Nephron progenitor cell (in vitro differentiated cells): ENCODE measurements at regions not wholly inside any gene's neighbourhood (a gene's known extent, or its start where the extent isn't known, plus 50 kb on each side); places are given as distances from the start of the nearest gene placed in this dataset.

Experiments used
- DNase-seq: peaks from one replicate; pipeline ENCODE4 v3.0.0; 2021
- H3K27ac Mint-ChIP-seq: 2 replicates; pipeline ENCODE4 v1.8.0; 2021; ENCODE audit warnings: mild to moderate bottlenecking, moderate library complexity, mixed read lengths
- H3K27me3 Mint-ChIP-seq: 2 replicates; pipeline ENCODE4 v1.8.0; 2021; ENCODE audit warnings: mild to moderate bottlenecking, low read depth, mixed read lengths; ENCODE audit not compliant: poor library complexity
- H3K36me3 Mint-ChIP-seq: 2 replicates; pipeline ENCODE4 v1.8.0; 2021; ENCODE audit warnings: low read depth, mixed read lengths
- H3K4me1 Mint-ChIP-seq: 2 replicates; pipeline ENCODE4 v1.8.0; 2021; ENCODE audit warnings: mixed read lengths
- H3K4me3 Mint-ChIP-seq: 2 replicates; pipeline ENCODE4 v1.8.0; 2021; ENCODE audit warnings: mild to moderate bottlenecking, moderate library complexity, mixed read lengths
- H3K9me3 Mint-ChIP-seq: 2 replicates; pipeline ENCODE4 v1.8.0; 2021; ENCODE audit warnings: mild to moderate bottlenecking, moderate library complexity, mixed read lengths
- TF ChIP-seq, protein P1 (sequence below): fragments of 200-600 bp; sonication (generic); IDR thresholded peaks from 2 replicates; pipeline ENCODE4 v1.5.0; 2021; ENCODE audit warnings: antibody characterized with exemption

DNA sequence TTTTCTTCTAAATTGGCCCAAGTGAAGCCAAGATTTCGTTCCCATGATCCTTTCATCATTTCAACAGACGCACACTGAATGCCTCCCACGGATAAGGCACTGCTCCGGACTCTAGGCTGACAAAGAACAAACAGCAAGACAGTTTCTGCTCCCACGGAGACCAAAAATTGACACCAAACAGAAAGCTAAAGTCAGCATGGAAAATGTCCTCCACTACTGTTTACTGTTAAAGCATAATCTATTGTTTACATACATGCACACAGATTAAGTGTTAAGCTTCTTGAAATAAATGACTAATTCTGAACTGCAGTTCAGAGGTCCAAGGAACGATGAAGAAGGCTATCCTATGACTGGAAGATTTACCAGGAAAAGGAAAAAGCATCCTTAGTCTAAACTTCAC, 199.6 kb downstream of the AASDH start:
- Mint-ChIP-seq H3K36me3 (peaks cover 63% of the 10 kb centered on the region), H3K27me3 (no peaks in the 10 kb centered on the region), H3K9me3 (peaks cover 25% of the 10 kb centered on the region), H3K4me3 (peak overlapping the region; percentile 62), H3K27ac (peak overlapping the region; percentile 99), H3K4me1 (peaks cover 54% of the 10 kb centered on the region)
- TF ChIP-seq, protein P1, sequence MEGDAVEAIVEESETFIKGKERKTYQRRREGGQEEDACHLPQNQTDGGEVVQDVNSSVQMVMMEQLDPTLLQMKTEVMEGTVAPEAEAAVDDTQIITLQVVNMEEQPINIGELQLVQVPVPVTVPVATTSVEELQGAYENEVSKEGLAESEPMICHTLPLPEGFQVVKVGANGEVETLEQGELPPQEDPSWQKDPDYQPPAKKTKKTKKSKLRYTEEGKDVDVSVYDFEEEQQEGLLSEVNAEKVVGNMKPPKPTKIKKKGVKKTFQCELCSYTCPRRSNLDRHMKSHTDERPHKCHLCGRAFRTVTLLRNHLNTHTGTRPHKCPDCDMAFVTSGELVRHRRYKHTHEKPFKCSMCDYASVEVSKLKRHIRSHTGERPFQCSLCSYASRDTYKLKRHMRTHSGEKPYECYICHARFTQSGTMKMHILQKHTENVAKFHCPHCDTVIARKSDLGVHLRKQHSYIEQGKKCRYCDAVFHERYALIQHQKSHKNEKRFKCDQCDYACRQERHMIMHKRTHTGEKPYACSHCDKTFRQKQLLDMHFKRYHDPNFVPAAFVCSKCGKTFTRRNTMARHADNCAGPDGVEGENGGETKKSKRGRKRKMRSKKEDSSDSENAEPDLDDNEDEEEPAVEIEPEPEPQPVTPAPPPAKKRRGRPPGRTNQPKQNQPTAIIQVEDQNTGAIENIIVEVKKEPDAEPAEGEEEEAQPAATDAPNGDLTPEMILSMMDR: no peak
- no peak for DNase-seq

DNA sequence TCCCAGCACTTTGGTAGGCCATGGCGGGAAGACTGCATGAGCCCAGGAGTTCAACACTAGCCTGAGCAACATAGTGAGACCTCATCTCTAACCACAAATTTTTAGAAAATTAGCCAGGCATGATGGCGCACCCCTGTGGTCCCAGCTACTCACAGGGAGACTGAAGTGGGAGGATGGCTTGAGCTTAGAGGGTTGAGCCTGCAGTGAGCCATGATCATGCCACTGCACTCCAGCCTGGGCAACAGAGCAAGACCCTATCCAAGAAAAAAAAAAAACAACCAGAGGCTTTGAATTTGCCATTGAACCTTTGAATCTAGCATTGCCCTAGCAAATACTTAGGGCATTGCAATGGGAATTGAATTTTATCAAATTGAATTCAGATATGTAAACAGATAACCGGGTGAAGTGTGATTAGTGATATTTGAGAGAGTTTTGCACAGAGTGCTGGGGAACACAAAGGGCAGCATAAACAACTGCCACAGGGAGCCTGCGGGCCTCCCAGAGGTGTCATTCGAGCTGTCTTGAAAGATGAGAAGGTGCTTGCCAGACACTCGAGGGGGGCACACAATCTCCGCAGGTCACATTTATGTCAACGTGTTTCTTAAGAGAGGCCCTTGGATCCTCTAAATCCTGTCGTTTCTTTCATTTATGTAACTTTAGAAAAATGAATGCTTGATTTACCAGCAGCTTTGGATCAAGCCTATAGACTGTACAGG, 200.3 kb downstream of the AASDH start:
- TF ChIP-seq, protein P1: no peak
- peak; percentile 35 for DNase-seq
- peak overlapping the region; percentile 62 for H3K4me3 Mint-ChIP-seq

DNA sequence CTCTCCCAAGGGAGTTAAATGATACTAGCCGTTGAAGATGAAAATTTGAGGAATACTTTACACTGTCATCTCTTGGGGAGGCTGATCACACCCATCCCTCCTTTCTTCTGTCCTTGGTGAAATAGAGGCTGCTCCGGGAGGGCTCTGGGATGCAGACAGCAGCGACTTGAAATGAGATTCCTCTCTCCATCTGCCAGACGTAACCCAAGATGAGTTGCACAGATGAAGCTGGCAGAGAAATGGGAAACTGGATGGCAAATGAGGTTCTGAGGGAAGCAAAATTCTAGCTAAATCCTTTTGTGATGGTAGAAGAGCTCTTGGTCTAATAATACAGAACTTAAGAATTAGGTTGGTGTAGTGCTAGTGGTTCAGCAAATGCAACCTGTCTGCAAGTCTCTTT, 201.4 kb downstream of the AASDH start:
- TF ChIP-seq, protein P1: no peak
- peak overlapping the region; percentile 99 for H3K27ac Mint-ChIP-seq
- peaks cover 72% of the 10 kb centered on the region for H3K4me1 Mint-ChIP-seq
- H3K9me3 Mint-ChIP-seq: peaks cover 9% of the 10 kb centered on the region
- no peaks in the 10 kb centered on the region for H3K27me3 Mint-ChIP-seq
- H3K4me3 Mint-ChIP-seq: peak overlapping the region; percentile 14
- DNase-seq: no peak
- peaks cover 62% of the 10 kb centered on the region for H3K36me3 Mint-ChIP-seq

More for the DNA sequence above, 200.3 kb downstream of the AASDH start:
- H3K4me1 Mint-ChIP-seq: peaks cover 61% of the 10 kb centered on the region
- peaks cover 19% of the 10 kb centered on the region for H3K9me3 Mint-ChIP-seq
- H3K27me3 Mint-ChIP-seq: no peaks in the 10 kb centered on the region
- peaks cover 63% of the 10 kb centered on the region for H3K36me3 Mint-ChIP-seq
- peak overlapping the region; percentile 99 for H3K27ac Mint-ChIP-seq

DNA sequence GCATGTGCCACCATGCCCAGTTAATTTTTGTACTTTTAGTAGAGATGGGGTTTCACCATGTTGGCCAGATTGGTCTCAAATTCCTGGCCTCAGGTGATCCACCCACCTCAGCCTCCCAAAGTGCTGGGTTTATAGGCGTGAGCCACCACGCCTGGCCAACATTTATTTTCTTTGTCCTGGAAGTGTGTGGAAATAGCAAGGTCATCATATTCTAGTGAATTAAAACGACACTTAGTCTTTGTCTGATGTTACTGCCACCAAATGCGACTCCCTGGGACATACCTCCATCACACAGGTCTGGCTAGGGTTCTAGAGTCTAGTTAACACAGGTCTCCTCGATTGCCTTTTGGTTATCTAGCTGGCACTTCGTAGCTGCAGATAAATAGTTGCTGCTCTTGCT, 203.1 kb downstream of the AASDH start:
- peak overlapping the region; percentile 89 for H3K27ac Mint-ChIP-seq
- no peaks in the 10 kb centered on the region for H3K9me3 Mint-ChIP-seq
- no peak for DNase-seq
- H3K36me3 Mint-ChIP-seq: peaks cover 67% of the 10 kb centered on the region
- H3K27me3 Mint-ChIP-seq: no peaks in the 10 kb centered on the region
- TF ChIP-seq, protein P1: no peak
- peaks cover 81% of the 10 kb centered on the region for H3K4me1 Mint-ChIP-seq
- H3K4me3 Mint-ChIP-seq: no peak overlapping the region

DNA sequence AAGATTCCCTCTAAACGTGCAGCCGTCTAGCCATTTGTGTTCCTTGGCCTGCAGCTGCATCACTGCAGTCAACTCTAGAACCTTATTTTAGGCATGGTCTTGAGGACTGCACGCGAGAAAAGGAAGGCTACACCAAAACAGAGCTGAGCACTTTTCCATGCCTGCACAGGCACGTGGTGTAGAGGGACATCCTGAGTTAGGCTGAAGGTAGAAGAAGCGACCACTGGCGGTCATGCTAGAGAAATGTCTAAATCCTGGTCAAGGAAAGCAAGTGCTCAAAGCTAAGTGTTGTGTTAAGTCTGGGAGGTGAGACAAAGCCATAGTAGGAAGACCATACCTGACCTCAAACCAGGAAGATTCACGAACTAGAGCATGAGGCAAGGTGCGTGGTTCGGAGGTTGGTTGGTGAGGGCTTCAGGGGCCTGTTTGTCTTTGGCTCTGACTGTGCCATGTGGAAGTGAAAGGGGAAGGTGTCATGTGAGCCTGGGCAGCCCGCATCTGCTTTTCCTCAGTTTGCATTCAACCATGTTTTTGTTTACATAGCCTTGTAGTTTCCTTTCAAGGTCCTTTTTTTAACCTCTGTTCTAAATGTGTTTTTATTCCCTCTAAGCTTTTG, 203.8 kb downstream of the AASDH start:
- Mint-ChIP-seq H3K4me3 (no peak overlapping the region), H3K36me3 (peaks cover 70% of the 10 kb centered on the region), H3K9me3 (no peaks in the 10 kb centered on the region), H3K27ac (peak overlapping the region; percentile 89), H3K27me3 (no peaks in the 10 kb centered on the region), H3K4me1 (peaks cover 83% of the 10 kb centered on the region)
- no peak for DNase-seq
- TF ChIP-seq, protein P1: no peak
